ENCODE measurements at regions not wholly inside any gene's neighbourhood (a gene's known extent, or its start where the extent isn't known, plus 50 kb on each side); places are given as distances from the start of the nearest gene placed in this dataset.

- TF ChIP-seq CTCF (IDR thresholded peaks at IDR 0.05) (no peak), POLR2A (IDR thresholded peaks at IDR 0.05) (no peak)
Observed at GRCh38 chr7:20491284-20491683, 124.2 kb upstream of the ABCB5 start.
